RWPE2 (cell line): ENCODE measurements at regions not wholly inside any gene's neighbourhood (a gene's known extent, or its start where the extent isn't known, plus 50 kb on each side); places are given as distances from the start of the nearest gene placed in this dataset.

Source experiments
- ATAC-seq: fragments of 200-7000 bp; cut with Tn5 transposase; 3 replicates; pipeline ENCODE4 v1.9.1; 2021; ENCODE audit warnings: low read depth
- DNase-seq: peaks from one replicate; pipeline ENCODE4 v3.0.0-alpha.2; 2020; ENCODE audit warnings: low spot score
- H3K27ac ChIP-seq: fragments of 450-650 bp; 2 replicates; pipeline ENCODE4 v1.5.1; 2017; ENCODE audit warnings: mild to moderate bottlenecking; ENCODE audit not compliant: poor library complexity, severe bottlenecking
- H3K27me3 ChIP-seq: fragments of 250-450 bp; sonication (Bioruptor Pico); 2 replicates; pipeline ENCODE4 v1.5.1; 2021; ENCODE audit warnings: mild to moderate bottlenecking, moderate library complexity; ENCODE audit not compliant: insufficient read depth, poor library complexity, severe bottlenecking
- H3K36me3 ChIP-seq: fragments of 250-450 bp; sonication (Bioruptor Pico); 2 replicates; pipeline ENCODE4 v1.5.1; 2020; ENCODE audit warnings: low read depth, mild to moderate bottlenecking, moderate library complexity
- H3K4me1 ChIP-seq: fragments of 250-450 bp; sonication (Bioruptor Pico); 2 replicates; pipeline ENCODE4 v1.5.1; 2021; ENCODE audit warnings: mild to moderate bottlenecking, moderate library complexity; ENCODE audit not compliant: insufficient read depth, poor library complexity, severe bottlenecking
- H3K4me3 ChIP-seq: fragments of 250-450 bp; sonication (Bioruptor Pico); 2 replicates; pipeline ENCODE4 v1.5.1; 2021; ENCODE audit warnings: mild to moderate bottlenecking, moderate library complexity; ENCODE audit not compliant: severe bottlenecking
- H3K9me3 ChIP-seq: fragments of 250-450 bp; sonication (Bioruptor Pico); 2 replicates; pipeline ENCODE4 v1.5.1; 2021; ENCODE audit warnings: mild to moderate bottlenecking, moderate library complexity; ENCODE audit not compliant: severe bottlenecking
- TF ChIP-seq, protein P1 (sequence below): fragments of 450-650 bp; IDR thresholded peaks from one replicate; pipeline ENCODE4 v1.5.1; 2017; ENCODE audit warnings: mild to moderate bottlenecking, moderate library complexity; ENCODE audit not compliant: poor library complexity, severe bottlenecking

DNA sequence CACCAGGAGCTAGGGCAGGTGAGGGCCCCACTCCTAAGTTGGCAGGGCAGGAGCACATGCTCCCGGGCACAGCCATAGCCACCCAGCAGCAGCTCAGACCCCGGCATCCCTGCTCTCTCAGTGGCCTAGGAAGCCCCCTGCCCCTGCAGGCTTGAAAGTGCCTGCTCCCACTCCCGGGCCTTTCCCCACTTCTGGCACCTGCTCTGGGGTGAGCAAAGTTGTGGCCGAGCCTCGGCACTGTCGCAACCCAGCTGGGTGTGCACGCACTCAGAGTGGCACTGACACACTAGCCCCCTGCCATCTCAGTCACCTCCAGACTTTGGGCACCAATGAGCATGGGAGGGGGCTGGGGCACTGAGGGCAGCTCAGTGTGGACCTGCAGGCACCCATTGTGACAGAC lies 60.8 kb upstream of the CDKN2AIP start:
- TF ChIP-seq, protein P1, sequence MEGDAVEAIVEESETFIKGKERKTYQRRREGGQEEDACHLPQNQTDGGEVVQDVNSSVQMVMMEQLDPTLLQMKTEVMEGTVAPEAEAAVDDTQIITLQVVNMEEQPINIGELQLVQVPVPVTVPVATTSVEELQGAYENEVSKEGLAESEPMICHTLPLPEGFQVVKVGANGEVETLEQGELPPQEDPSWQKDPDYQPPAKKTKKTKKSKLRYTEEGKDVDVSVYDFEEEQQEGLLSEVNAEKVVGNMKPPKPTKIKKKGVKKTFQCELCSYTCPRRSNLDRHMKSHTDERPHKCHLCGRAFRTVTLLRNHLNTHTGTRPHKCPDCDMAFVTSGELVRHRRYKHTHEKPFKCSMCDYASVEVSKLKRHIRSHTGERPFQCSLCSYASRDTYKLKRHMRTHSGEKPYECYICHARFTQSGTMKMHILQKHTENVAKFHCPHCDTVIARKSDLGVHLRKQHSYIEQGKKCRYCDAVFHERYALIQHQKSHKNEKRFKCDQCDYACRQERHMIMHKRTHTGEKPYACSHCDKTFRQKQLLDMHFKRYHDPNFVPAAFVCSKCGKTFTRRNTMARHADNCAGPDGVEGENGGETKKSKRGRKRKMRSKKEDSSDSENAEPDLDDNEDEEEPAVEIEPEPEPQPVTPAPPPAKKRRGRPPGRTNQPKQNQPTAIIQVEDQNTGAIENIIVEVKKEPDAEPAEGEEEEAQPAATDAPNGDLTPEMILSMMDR, result no peak
- Histone ChIP-seq H3K27me3 (no peaks in the 10 kb centered on the region), H3K4me3 (no peak overlapping the region), H3K27ac (no peak overlapping the region), H3K9me3 (no peaks in the 10 kb centered on the region), H3K4me1 (no peaks in the 10 kb centered on the region), H3K36me3 (no peaks in the 10 kb centered on the region)
- ATAC-seq (no peak), DNase-seq (no peak)

DNA sequence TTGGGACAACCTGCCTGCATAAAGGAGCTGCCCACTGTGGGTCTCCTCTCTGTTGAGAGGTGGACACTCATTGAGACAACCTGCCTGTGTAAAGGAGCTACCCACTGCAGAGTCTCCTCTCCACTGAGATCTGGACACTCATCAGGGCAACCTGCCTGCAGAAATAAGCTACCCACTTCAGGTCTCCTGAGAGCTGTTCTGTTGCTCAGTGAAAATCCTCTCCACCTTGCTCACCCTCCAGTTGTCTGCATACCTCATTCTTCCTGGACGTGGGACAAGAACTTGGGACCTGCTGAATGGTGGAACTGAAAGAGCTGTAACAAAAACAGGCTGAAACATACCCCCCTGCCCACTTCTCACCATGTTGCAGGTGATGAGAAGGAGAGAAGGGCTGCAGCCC lies 59.9 kb upstream of the CDKN2AIP start:
- no peaks in the 10 kb centered on the region for H3K9me3 ChIP-seq
- TF ChIP-seq, protein P1, result no peak
- H3K27ac ChIP-seq, result no peak overlapping the region
- no peak for DNase-seq
- H3K36me3 ChIP-seq, result no peaks in the 10 kb centered on the region
- H3K4me1 ChIP-seq, result no peaks in the 10 kb centered on the region
- no peak overlapping the region for H3K4me3 ChIP-seq
- no peaks in the 10 kb centered on the region for H3K27me3 ChIP-seq
- ATAC-seq, result no peak

DNA sequence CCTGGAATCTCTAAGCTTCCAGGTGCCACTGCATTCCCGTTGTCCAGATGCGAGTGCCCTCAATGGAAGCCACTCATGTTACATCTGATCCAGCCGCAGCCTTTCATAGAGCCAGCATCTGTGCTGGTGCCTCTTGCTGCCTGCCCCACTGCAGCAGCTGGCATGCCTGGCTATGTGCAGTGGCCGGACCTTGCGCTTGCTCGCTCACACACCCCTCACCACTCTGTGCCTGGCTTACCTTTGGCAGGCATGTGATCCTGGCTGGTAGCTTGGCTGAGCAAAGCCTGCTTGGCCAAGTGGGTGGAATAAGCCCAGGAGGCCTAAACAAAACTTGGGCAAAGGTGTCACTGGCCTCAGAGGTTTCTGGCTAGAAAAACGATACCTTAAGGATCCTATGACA lies 59.5 kb upstream of the CDKN2AIP start:
- Histone ChIP-seq H3K27me3 (no peaks in the 10 kb centered on the region), H3K36me3 (no peaks in the 10 kb centered on the region), H3K9me3 (no peaks in the 10 kb centered on the region), H3K4me3 (no peak overlapping the region), H3K27ac (no peak overlapping the region), H3K4me1 (no peaks in the 10 kb centered on the region)
- DNase-seq, result no peak
- ATAC-seq, result no peak
- TF ChIP-seq, protein P1, result no peak

DNA sequence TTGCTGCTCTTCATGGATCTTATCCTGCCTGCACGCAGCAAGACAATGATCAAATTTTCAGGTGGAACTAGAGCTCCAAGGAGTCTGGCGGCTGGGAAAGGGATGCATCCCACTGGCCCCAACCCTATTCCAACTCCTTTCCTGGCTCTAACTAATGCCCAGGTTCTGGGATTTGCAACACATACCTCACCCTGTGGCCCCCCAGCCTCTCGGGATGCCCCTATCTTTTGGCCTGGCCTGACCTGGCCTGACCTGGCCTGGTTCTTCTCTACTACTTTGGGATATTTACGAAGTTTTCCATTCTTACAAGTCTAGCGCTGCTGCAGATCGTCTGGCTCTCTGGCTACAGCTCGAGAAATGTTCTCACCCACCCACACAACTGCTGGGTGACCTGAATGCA lies 56.4 kb upstream of the CDKN2AIP start:
- no peak overlapping the region for H3K4me3 ChIP-seq
- no peaks in the 10 kb centered on the region for H3K27me3 ChIP-seq
- ATAC-seq (no peak), DNase-seq (no peak)
- TF ChIP-seq, protein P1, result no peak
- no peaks in the 10 kb centered on the region for H3K9me3 ChIP-seq
- no peak overlapping the region for H3K27ac ChIP-seq
- no peaks in the 10 kb centered on the region for H3K4me1 ChIP-seq
- H3K36me3 ChIP-seq, result no peaks in the 10 kb centered on the region

DNA sequence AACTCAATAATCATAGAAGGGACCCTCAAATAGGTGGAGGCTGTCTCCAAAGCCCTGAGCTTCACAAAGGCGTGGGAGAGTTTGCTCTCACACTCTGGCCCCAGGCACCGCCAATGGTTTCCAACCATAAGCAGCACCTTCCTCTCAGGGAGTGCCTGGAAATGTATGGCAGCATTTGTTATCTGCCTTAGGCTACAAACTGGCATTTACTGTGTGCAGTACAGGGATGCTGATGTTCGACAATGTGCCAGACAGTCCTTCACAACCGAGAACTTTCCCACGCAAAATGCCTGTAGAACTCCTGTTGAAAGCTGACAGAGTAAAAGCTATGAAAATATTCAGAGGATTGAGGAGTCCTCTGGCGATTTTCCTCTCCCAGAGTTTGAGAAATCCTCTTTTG lies 55.7 kb upstream of the CDKN2AIP start:
- Histone ChIP-seq H3K9me3 (no peaks in the 10 kb centered on the region), H3K36me3 (no peaks in the 10 kb centered on the region), H3K27ac (no peak overlapping the region), H3K4me1 (no peaks in the 10 kb centered on the region), H3K4me3 (no peak overlapping the region), H3K27me3 (no peaks in the 10 kb centered on the region)
- DNase-seq (no peak), ATAC-seq (no peak)
- TF ChIP-seq, protein P1, result no peak
